HG02571 (cell line): ENCODE measurements at regions not wholly inside any gene's neighbourhood (a gene's known extent, or its start where the extent isn't known, plus 50 kb on each side); places are given as distances from the start of the nearest gene placed in this dataset.
"Not testable (repeated sequence)": the region's sequence is repeated elsewhere in the genome, so short reads cannot be mapped to it uniquely, and the experiment has no call there.

Source experiments
- ATAC-seq: cut with Tn5 transposase; IDR thresholded peaks from one replicate; pipeline ENCODE4 v1.9.1; 2021; ENCODE audit warnings: mild to moderate bottlenecking, moderate library complexity; ENCODE audit not compliant: unreplicated experiment

GRCh38 chr2:176947754-176948153 lies 264.8 kb upstream of the HNRNPA3 start:
- ATAC-seq = no peak

- not testable (repeated sequence) for ATAC-seq
These were observed 261.4 kb upstream of the HNRNPA3 start for GRCh38 chr2:176951218-176951617.

GRCh38 chr2:176956791-176957190 lies 255.8 kb upstream of the HNRNPA3 start:
- ATAC-seq = no peak

GRCh38 chr2:176959614-176960013 lies 253.0 kb upstream of the HNRNPA3 start:
- ATAC-seq = no peak

GRCh38 chr2:176960061-176960460 lies 252.5 kb upstream of the HNRNPA3 start:
- ATAC-seq = no peak

GRCh38 chr2:176960736-176961520 lies 251.7 kb upstream of the HNRNPA3 start:
- ATAC-seq = no peak

GRCh38 chr2:176961775-176962619 lies 250.6 kb upstream of the HNRNPA3 start:
- no peak for ATAC-seq

GRCh38 chr2:176963568-176964287 lies 248.9 kb upstream of the HNRNPA3 start:
- no peak for ATAC-seq

GRCh38 chr2:176967911-176968450 lies 244.6 kb upstream of the HNRNPA3 start:
- no peak for ATAC-seq

GRCh38 chr2:176969642-176970359 lies 242.8 kb upstream of the HNRNPA3 start:
- ATAC-seq = no peak

- ATAC-seq = no peak
These were observed 235.6 kb upstream of the HNRNPA3 start for GRCh38 chr2:176976736-176977685.

- no peak for ATAC-seq
These were observed 233.7 kb upstream of the HNRNPA3 start for GRCh38 chr2:176978921-176979320.

GRCh38 chr2:176979981-176980710 lies 232.4 kb upstream of the HNRNPA3 start:
- no peak for ATAC-seq

- ATAC-seq = no peak
These were observed 227.6 kb upstream of the HNRNPA3 start for GRCh38 chr2:176984987-176985386.

- no peak for ATAC-seq
These were observed 226.7 kb upstream of the HNRNPA3 start for GRCh38 chr2:176985871-176986270.

GRCh38 chr2:176986487-176986886 lies 226.1 kb upstream of the HNRNPA3 start:
- ATAC-seq = no peak

- ATAC-seq = no peak
These were observed 221.2 kb upstream of the HNRNPA3 start for GRCh38 chr2:176991411-176991810.

GRCh38 chr2:176997074-176997791 lies 215.4 kb upstream of the HNRNPA3 start:
- peak; percentile 51 for ATAC-seq
